Ishikawa (cell line): ENCODE measurements at regions not wholly inside any gene's neighbourhood (a gene's known extent, or its start where the extent isn't known, plus 50 kb on each side); places are given as distances from the start of the nearest gene placed in this dataset.

Source experiments
- ZBTB7A ChIP-seq: IDR thresholded peaks from 2 replicates; pipeline ENCODE4 v1.6.1; 2012; ENCODE audit warnings: low read depth
- TF ChIP-seq, protein P1 (sequence below): IDR thresholded peaks from 2 replicates; pipeline ENCODE4 v1.6.1; 2012

DNA sequence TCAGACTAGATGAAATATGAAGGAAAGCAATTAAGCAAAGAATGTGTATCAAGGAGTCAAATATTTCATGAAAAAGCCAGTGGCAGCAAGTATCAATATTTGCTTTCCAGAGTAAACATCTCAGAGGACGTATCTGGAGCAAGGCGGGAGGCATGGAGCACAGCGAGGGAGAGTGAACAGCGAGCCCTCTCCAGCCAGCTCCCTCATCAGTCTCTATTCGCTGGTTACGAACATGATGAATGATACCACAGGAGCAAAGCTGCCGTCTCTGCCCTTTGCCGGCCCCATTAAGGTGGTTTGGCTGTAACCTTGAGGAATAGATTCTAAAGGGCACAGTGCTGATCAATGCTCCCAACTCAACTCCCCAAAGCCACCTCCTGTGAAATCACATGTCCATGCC lies 95.8 kb downstream of the CCNA1 start:
- TF ChIP-seq, protein P1, sequence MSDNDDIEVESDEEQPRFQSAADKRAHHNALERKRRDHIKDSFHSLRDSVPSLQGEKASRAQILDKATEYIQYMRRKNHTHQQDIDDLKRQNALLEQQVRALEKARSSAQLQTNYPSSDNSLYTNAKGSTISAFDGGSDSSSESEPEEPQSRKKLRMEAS: no peak
- TF ChIP-seq ZBTB7A: no peak
